Limb (tissue), 2 donors: ENCODE measurements at regions not wholly inside any gene's neighbourhood (a gene's known extent, or its start where the extent isn't known, plus 50 kb on each side); places are given as distances from the start of the nearest gene placed in this dataset.

Experiments used
- DNase-seq, 2 donors: peaks; one replicate each; pipeline ENCODE4 v3.0.0-alpha.2; 2016; ENCODE audit errors: extremely low spot score in 2 of 2

DNA sequence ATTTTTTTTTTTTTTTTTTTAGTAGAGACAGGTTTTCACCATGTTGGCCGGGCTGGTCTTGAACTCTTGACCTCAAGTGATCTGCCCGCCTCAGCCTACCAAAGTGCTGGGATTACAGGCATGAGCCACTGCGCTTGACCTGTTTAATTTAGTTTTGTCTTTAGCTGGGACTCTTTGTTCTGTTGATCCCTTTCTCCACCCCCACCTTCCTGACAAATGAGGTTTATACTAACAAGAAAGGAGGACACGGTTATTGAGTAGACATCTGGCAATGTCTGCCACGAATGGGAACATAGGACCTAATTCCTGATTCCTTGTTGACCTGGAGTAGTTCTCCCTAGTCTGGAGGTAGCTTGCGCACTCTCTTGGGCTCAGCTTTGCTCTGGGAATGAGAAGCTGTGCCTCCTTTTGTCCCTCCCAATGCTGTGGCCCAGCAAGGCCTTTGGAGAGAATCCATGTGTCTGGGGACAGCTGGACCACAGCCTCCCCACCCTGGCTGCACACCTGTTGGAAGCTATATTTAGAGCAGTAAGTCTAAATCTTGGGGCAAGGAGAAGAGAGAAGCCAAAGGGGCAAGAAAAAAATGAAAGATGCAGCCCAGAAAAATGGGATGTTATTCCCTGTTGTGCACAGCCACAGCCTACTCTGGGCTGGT lies 53.2 kb upstream of the ADPGK start:
- no peak for DNase-seq

DNA sequence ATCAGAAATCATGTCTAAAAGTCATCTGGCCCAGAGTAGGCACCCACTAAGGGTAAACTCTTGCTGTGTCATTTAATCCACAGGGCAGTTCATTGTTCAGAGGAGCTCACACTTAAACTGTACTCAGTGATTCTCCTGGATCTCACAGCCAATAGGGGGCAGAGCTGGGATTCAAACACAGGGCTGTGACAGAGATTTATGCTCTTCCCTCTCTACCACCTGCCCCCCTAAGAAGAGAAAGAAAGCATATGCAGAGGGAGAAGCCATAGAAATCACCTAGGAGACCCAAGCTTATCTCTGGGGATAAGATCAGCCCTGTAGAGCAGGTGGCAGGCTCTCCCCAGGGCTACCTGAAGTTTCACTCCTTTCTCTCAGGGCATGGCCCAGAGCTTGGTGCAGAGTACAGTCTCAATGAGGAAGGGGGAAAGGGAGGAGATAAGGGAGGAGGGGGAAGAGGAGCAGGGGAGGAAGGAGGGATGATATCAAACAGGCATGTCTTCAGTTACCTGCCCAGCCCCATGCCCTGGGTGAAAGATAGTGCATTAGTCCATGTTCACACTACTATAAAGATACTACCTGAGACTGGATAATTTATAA lies 51.8 kb upstream of the ADPGK start:
- DNase-seq, result peak in 1 of 2 donors; percentile 18

DNA sequence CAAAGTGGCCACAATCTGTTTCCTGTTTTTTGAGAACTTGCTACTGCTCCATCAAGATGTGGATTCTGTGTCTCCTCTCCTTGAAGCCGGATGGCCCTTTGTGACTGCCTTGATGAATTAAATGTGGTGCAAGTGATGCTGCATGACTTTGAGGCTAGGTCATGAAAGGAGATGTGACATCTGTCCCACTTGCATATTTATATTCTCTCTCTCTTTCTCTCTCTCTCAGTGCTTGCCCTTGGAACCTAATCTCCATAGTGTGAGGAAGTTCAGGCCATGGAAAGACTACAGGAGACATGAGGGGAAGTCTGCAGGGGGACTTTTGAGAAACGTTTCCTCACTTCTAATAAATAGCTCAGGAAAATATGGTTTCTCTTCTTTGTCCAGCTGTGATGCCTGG lies 50.0 kb upstream of the ADPGK start:
- DNase-seq, result no peak
